HG02798 (cell line): ENCODE measurements at regions not wholly inside any gene's neighbourhood (a gene's known extent, or its start where the extent isn't known, plus 50 kb on each side); places are given as distances from the start of the nearest gene placed in this dataset.

Experiments
- ATAC-seq: cut with Tn5 transposase; IDR thresholded peaks from one replicate; pipeline ENCODE4 v1.9.1; 2021; ENCODE audit warnings: mild to moderate bottlenecking; ENCODE audit not compliant: unreplicated experiment, poor library complexity

DNA sequence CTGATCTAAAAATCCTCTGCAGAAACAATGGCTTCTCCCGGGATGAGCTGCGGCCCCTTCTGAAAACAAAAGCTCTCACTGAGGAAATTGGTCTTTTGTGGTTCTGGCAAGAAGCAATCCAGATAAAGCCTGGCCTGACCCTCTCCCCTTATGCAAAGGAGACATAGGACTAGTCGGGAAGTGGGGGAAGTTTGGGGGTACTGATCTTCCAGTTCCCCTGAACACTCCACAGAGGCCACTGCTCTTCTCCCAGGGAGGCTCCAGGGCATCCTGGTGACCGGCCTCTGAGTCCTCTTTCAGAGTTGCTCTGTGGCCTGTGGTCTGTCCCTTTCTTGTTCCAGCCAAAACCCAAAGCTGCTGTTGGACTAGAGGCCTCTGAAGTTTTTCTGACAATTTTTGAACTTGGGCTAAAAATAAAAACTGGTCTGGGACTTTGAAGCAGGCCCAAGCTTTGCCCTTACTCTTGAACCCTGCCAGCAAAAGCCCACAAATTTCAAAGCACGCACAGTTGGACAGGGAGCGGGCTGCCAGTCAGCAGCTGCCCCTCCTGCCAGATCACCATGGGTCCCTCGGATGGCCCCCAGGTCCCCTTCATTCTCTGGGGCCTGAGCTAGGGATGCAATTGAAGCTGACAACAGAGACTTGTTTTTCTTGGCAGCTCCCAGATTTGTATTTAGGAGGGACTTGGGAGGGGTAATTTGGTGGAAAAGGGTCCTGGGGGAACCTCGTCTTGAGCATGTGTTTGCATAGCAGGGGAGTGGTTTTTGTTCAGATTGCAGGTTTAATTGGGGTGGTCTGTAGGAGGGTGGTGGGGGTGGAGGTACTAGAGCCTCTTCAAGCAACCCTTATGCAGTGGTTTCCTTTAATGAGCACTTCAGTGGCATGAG lies 381.6 kb upstream of the CADM1 start:
- ATAC-seq, result no peak

- ATAC-seq, result no peak
Measured at GRCh38 chr11:115884800-115885534, 380.8 kb upstream of the CADM1 start.

DNA sequence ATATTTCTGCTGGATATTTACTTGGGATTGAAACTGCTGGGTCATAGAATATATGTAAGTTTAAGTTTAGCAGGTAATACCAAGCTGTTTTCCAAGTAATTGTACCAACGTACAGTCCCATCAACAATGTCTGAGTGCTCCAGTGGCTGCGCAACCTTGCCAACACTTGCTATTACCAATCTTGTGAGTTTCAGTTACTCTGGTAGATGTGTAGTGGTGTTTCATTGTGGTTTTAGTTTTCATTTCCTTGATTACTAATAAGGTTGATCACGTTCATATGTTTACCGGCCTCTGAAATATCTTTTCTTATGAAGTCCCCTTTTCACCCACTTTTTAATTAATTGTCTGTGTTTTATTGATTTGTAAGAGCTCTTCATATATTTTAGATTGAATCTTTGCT lies 370.6 kb upstream of the CADM1 start:
- peak; percentile 87 for ATAC-seq

DNA sequence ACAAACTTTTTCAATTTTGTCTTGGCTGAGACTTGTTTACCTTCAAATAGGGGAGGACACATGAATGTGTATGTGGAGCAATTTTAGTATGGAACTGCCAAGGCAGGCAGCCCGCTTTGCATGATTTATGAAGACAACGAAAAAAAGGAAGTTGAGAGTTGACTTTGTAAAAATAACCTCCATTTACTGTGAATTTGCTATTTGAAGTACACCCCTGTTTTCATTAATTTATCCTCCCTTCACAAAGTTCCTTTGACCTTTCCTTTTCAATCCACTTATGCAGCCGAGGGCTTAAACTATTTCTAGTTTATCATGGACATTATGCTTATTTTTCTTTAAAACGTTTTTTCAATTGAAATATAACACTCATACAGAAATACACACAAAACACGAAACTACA lies 369.6 kb upstream of the CADM1 start:
- ATAC-seq, result no peak

GRCh38 chr11:115872416-115872815 lies 368.2 kb upstream of the CADM1 start:
- no peak for ATAC-seq

DNA sequence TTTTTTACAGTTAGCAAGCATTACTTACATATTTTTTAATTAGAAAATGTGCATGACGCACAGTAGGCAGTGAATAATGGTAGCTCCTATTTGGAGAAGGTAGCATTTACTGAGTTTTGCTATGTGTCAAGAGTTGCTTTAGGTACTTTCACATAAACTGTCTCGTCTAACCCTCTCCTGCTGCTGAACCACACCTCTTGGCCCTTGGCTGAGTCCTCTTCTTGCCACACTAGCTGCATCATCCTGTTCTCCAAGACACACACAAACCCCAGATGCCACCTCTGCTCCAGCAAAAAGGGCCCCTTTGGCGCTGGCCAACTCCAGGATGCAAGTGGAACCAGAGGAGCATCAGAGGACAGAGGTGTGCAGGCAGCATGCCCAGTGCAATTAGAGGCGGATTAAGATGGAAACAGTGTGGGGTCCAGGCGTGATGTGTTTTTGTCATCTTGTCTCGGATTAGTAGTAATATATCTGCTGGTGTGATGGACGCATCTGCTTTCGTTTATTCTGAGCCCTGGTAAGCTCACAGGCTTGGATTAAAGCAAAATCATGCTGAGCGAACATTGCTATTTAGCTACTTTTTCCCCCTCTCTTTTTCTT lies 367.0 kb upstream of the CADM1 start:
- no peak for ATAC-seq

- peak; percentile 80 for ATAC-seq
Measured at GRCh38 chr11:115869780-115870431, 365.7 kb upstream of the CADM1 start.

DNA sequence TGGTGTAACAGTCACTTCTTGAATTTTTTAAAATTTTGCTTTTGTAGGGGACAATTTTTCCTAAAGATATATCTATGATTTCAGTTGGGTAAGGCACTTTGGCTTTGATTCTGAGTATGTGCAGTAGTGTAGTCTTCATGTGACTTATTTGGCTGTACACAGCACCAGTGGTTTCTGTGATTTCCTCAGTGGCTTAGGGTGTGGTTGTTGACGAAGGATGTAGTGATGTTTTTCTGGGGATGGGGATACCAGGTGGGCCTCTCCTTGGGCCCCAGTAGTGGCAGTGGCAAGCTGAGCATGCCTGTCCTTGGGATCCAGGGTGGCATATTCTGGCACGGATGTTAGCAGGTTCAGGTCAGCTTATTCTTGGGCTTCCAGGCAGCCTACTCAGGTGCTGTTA lies 364.9 kb upstream of the CADM1 start:
- no peak for ATAC-seq

DNA sequence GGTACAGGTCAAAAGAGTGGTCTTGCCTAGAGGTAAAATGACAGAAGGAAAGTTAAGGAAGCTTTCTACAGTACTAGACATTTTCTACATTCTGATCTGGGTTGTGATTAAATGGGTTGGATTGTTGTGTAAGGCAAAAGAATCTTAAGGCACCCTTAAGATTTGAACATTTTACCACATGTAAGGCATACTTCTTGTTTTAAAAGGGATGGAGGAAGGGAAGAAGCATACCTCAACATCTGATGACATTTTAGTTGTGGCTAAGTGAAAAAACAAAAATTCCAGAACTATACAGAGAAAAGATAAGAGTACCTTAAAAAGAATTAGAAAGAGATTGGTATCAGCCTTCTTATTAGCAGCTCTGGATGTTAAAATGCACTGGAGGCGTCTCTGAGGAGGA lies 356.0 kb upstream of the CADM1 start:
- ATAC-seq, result no peak

DNA sequence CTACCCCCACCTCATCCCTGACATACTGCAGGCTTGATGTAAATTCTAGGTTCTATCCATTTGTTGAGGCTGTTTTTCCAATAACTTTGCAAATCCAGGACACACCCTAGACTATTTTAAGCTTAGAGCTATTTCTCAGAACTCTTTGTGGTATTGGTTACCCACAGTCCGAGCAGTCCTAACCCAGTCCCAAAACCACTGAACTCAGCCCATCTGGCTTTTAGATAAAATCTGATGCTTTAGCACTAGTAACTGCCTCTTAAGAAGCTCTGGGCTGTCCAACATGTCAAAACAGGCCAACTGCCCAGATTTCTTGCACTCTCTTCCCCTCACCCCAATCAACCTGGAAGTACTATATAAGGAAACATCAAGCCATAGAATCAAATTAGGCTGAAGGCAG lies 344.4 kb upstream of the CADM1 start:
- ATAC-seq, result no peak

DNA sequence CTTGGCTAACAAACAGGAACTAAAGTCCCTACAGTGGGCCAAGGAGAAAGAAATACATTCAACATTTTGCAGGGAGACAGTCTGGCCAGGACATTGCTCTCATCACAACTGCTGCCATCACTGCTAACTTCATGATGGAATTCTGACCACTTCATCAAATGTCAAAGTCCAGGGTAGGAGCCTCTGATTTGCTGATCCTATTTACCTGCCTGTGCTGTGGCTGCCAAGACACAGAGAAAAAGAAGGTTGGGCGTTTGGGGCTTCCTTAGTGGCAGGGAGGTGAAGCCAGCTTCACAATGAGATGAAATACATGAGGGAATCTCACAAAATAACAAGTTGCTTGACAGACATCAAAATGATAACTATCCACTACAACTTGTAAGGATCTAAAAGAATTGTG lies 343.9 kb upstream of the CADM1 start:
- ATAC-seq, result no peak

DNA sequence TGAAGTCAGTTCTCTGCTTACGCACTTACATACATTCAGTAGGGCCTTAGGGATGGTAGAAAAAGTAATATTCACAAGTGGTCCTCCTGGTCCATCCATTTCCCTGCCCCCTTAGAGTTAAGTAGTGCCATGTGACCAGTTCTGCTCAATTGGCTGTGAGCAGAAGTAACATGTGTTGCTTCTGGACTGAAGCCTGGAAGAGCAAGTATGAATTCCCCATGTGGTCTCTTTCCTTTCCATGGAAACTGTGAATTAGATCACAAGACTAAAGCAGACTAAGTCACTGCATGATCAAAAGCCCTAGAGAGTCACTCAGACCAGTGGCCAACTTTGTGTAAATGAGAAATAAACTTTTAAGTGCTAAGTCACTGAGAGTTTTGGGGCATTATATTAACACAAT lies 341.7 kb upstream of the CADM1 start:
- ATAC-seq, result no peak

DNA sequence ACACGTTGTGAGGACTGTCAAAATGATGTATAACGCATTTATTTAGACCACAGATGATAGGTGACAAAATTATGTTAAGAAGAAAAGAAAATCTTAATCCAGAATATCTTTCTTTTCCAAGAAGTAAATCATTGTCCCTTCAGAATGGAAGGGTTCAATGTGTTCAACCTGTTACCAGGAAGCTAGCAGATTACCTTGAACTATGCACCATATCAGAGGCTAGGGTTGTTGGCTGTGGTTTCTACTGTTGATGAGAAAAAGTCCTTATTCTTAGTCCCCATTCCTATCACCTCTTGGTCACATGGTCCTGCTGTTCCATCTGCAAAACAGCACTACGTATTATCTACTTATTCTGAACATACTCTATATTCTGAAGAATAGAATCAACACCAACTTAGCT lies 339.5 kb upstream of the CADM1 start:
- no peak for ATAC-seq

- ATAC-seq, result no peak
Measured at GRCh38 chr11:115843111-115843510, 338.9 kb upstream of the CADM1 start.

DNA sequence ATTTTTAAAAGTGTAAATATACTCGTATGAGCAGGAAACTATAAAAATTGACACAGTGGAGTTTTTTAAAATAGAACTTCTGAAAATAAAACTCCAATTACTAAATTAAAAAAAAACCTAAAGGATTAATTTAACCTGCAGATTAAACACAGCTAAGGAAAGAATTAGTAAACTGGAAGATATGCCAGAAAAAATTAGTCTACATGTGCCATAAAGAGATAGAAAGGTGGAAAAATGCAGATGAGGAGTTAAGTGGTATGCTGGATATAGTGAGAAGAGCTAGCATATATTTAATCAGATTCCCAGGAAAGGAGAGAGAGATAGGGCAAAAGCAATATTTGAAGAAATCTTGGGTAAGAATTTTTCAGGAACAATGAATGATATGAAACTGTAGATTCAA lies 315.8 kb upstream of the CADM1 start:
- ATAC-seq, result no peak

GRCh38 chr11:115819014-115819413 lies 314.8 kb upstream of the CADM1 start:
- ATAC-seq, result no peak

DNA sequence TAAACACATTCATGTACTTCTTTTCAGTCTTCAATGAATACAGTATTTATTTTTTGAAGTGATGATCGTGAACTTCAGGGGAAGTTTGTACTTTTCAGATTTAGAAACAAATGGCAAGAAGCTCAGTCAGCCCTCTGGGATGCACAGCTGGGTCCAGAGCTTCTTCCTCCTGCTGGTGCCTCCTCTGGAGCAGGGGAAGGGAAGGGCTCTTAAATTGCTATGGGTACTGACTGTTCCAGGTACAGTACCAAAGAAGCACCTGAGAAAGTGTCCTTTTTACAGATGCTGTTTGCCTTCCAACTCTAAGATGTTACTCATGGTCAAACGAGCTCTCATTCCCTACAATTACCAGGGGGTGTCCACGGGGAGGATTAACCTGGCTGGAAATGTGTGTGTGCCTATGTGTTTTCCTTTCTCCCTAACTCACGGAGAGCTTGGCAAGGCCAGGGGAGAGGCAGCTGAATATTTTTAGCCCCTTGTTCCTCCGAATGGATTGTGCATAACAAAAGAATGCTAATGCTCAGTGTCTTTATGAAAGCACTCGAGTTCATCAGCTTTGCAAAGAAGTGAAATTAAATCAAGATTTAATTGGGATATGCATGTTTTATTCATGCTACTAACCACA lies 313.7 kb upstream of the CADM1 start:
- no peak for ATAC-seq

DNA sequence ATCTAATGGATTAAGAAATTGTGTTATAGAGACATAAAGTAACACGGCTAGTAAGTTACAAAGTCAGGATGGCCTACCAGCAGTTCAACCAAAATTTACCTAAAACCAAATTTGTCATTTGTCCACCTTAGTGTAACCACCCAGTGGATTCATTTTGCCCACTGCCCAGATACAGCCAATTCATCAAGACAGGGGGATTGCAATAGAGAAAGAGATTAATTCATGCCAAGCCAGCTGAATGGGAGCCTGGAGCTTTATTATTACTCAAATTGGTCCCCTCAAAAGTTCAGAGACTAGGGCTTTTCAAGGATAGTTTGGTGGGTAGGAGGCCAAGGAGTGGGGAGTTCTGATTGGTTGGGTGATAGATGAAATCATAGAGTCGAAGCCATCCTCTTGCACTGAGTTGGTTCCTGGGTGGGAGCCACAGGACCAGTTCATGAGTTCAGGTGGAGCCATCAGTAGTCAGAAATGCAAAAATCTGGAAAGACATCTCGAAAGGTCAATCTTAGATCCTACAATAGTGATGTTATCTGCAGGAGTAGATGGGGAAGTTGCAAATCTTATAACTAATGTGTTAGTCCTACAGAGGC lies 304.2 kb upstream of the CADM1 start:
- ATAC-seq, result no peak

DNA sequence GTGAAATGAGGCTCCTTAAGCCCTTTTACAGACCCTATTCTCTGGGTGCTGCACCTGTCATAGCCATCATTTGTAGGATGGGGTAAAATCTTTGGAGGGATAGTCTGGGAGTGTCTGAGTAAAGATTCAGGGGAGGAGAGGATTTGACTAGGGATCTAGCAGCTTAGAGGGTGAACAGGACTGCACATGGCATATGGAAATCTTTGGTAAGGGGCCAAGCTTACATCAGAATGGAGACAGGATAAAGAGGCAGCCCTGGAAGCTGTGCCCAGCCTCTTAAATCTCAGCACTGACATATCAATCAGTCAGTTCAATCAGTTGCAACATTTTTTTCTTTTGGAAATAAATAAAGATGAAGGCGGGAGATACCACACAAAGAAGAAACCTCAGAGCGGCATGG lies 301.8 kb upstream of the CADM1 start:
- ATAC-seq, result no peak
